Left colon (tissue), 2 donors: ENCODE measurements at regions not wholly inside any gene's neighbourhood (a gene's known extent, or its start where the extent isn't known, plus 50 kb on each side); places are given as distances from the start of the nearest gene placed in this dataset.
A peak's percentile ranks its signal among the peaks of the same experiment; 100 is the strongest.
"Not testable (repeated sequence)": the region's sequence is repeated elsewhere in the genome, so short reads cannot be mapped to it uniquely, and the experiment has no call there.

Experiments used
- ATAC-seq: fragments of 200-7000 bp; cut with Tn5 transposase; one replicate; pipeline ENCODE4 v1.9.1; 2020; ENCODE audit warnings: mild to moderate bottlenecking, moderate library complexity
- DNase-seq, 2 donors: peaks; one replicate each; pipeline ENCODE4 v3.0.0-alpha.2; 2020
- intact Hi-C, 2 donors: fragments of 100-400 bp; cut with DNase I in 1 of 2; cut with micrococcal nuclease in 1 of 2; formaldehyde crosslinking; loops; one replicate each; pipeline versions ENCODE4 v1.11.2 to v1.14.0; 2022; cut with DNase I, micrococcal nuclease
- donor health status: DM: no; HTN: no; CAD: no.
- donor health status: DM: yes; HTN: yes; CAD: no.

DNA sequence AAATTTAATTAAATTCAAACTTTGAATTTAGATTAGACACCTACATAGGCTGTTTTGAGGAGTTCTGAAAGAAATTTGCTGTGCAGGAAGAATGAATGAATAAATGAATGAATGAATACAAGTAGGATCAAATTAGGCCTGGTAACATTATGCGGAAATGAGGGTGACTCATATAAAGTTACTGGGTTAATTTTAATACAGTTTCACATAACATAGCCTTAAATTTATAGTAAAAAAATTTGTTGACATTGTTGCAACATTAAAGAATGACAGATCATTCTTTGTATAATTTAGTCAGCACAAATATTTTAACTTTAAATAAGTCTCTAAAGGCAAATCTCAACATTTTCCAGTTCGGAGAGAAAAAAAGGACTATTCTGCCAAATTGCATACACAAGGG is 1293.1 kb upstream of the SLC39A10 start:
- no peak for ATAC-seq
- intact Hi-C loops: no loop called here

DNA sequence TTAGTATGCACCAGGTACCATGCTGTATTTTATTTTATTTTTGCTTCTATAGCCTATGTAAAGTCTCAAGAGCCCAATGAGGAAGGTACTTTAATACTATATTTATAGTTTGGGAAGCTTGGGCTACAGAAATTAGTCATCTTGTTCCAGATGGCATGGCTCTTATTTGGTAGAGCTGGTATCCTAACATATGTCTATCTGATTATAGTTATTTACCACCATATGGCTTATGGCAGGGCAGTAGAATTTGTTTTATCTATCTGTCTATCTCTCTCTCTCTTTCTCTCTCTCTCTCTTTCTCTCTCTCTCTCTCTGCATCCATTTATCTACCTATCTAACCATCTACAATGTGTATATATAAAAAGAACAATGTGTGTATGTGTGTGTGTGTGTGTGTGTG is 1293.7 kb upstream of the SLC39A10 start:
- DNase-seq: no peak
- ATAC-seq: no peak
- intact Hi-C loops: no loop called here

More for the DNA sequence above, 1293.1 kb upstream of the SLC39A10 start:
- no peak for DNase-seq

DNA sequence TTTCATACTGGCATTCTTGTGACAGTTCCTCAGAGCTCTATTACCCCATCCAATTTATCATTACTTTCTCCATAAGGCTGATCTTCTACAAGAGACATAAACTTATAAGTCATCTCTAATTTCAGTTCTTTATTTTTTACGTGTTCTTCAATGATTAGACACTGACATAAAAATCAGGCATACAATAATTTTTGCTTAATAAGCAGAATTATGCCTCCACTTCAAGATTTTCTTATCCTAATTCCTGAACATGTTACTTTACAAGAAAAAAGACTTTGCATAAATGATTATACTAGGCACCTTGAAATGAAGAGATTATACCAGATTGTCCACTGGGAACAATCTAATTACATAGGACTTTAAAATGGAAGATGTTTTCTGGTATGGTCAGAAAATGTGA is 1304.5 kb upstream of the SLC39A10 start:
- ATAC-seq (no peak), DNase-seq (no peak)
- intact Hi-C loops: no loop called here

DNA sequence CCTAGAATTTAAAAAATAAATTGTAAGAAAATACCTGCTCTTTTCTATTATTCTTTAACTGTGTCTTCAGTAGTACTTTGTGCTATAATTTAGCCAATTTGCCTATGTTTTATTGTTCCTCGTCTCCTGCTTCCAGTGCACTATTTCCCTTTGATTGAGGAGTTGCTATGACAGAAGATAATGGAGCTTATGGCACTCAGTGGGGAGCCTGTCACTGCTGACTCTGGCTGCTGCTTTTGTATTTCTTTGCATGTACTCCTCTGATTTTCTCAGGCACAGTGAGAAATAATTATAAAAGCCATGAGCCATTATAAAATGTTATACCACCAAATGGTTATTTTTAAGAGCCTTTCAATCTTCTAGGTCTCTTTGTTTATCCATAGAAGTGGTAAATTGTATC is 1310.8 kb upstream of the SLC39A10 start:
- ATAC-seq: no peak
- intact Hi-C loops: no loop called here

DNA sequence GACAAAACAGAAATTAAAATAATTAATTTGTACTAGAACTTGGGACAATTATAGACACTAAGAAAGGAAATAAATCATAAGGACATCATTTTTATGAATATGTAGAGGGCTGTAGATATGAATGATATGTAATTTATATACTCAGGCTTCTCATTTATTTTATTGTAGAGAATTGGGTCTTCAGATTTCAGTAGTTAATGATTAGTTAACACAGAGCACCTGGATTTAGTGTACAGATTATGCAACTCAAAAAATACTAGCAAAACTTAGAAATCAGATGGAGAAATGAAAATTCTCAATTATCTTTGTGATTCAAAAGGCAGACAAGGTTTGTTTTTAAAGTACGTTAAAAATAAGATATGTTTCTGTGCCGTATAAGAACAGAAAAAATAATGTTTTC is 1311.7 kb upstream of the SLC39A10 start:
- DNase-seq (no peak), ATAC-seq (no peak)
- intact Hi-C loops: no loop called here

More for the DNA sequence above, 1310.8 kb upstream of the SLC39A10 start:
- no peak for DNase-seq

DNA sequence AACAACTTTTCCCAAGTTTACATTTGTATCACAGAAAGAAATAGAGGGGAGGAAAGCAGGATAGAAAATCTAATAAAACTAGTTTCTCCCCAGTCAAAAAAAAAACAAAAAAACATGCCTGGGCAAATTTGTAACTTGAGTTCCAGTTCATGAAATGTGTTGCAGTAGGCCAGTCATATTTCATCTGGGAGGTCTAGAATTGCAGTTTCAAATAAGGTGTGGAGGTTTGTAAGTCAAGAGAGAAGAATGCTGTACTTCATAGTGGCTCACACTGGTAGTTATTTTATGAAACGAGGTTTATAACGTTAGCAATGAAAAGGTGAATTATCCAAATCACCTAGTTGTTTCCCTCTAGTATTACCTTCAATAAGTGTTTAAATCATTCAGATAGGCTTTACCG is 1313.9 kb upstream of the SLC39A10 start:
- DNase-seq: no peak
- intact Hi-C loops: no loop called here

DNA sequence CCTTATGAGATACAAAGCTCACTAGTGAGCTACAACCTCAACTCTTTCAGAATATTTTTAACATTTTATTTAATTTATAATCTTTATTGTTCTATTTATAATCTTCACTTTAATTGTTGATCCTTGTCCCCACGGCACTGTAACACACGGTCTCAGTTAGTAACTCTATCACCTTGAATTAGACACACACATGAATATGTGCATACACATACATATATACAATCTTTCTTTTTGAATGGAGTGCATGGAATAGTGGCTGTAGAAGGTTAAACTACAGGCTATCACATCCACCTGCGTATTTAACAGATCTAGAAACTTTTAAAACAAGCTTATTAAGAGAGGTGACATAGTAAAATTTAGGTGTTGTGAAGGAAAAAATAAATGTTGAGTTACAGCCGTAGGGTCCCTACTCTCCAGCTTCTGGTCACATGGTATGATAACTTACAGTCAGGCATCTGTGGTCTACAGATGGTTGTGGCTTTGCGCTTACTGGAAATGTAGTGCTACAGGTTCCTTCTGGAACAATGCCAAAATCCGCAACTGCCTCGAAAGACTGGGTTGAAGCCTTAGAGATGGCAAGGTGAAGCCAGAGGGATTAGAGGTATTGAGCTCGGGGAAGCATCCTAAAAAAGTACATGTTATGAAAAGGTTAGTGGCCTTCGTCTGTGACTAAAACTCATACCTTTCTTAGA is 1324.1 kb upstream of the SLC39A10 start:
- no peak for DNase-seq
- intact Hi-C loops: no loop called here
- no peak for ATAC-seq

More for the DNA sequence above, 1313.9 kb upstream of the SLC39A10 start:
- no peak for ATAC-seq

DNA sequence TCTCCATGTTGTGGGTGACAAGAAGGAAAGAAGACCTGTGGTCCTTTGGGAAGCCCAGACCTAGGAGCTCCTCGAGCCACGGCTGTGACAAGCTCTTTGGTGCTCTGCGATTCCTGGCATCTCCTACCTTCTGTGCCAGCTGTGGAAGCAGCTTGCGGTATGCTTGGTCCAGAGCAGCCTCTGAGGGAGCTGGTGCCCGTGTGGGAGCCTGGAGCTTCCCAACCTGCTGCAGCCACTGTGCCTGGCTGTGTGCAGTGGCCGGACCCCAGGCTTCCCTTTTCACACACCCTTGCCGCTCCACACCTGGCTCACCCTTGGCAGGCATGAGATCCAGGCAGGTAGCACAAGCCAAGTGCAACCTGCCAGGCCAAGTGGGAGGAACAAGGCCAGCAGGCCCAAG is 1328.6 kb upstream of the SLC39A10 start:
- intact Hi-C loops: no loop called here
- DNase-seq (no peak), ATAC-seq (no peak)

DNA sequence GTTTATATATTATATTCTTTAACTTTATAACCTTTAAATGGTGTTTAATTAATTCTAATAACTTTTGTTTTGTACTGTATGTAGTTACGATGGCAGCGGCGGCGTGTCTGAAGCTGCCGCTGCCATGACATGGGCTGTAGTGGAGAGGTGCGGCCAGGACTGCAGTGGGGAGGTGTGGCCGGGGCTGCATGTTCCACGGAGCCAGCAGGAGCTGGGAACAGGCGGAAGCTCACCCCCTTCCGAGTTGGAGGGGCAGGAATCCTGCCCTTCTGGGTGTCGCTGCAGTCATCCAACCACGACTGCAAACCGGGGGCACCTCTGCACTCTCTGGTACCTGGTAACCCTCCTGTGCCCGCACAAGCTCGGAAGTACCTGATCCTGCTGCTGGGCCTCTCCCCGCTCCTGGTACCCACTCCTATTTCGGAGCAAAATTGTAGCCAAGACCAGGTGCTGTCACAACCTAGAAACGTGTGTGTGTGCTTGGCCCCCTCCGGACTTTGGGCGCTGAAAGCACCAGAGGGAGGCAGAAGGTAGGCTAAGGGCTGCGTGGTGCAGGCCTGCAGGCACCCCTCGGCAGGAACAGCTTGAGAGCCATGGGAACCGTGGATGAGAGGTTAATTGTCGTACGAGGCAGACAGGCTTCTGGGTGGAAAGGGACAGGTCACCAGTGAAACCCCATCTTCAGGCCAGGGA is 1329.7 kb upstream of the SLC39A10 start:
- no peak for DNase-seq
- no peak for ATAC-seq
- intact Hi-C loops: no loop called here

DNA sequence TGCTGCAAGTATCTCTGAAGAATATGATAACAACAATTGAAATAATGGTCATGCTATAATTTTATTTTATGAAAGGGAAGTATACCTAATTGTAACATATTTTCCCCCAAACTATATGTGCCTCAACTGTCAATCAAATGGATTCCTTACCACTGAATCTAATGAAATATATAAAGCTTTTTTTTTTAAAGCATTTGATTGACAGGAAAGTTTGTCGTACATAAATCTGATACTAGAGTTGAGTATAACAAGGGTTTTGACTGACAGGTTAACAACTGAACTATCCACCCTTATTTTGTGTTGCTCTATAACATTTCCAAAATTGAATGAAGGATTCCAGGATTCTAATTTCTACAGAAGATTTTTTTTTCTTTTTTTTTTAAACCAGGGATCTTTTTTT is 1333.3 kb upstream of the SLC39A10 start:
- DNase-seq: no peak
- intact Hi-C loops: no loop called here
- ATAC-seq: no peak

DNA sequence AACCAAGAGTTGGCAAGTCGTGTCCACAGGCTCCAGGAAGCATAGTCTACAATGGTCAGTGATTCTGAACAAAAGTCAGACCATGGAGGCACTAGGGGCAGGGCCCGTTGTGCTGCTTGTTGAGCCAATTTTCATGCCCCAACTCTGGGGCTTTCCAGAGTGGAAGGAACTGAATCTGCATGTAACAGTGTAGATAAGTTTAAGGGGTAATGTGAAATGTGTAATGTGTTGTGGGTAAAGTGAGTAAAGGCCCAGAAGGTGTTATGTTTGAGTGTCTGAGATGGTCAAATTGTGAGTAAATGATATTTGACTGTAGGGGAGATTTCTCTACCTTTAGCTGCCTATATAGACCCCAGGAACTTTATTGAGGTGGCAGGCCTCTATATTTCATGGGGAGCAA is 1336.5 kb upstream of the SLC39A10 start:
- no peak for DNase-seq
- ATAC-seq: no peak
- intact Hi-C loops: no loop called here

DNA sequence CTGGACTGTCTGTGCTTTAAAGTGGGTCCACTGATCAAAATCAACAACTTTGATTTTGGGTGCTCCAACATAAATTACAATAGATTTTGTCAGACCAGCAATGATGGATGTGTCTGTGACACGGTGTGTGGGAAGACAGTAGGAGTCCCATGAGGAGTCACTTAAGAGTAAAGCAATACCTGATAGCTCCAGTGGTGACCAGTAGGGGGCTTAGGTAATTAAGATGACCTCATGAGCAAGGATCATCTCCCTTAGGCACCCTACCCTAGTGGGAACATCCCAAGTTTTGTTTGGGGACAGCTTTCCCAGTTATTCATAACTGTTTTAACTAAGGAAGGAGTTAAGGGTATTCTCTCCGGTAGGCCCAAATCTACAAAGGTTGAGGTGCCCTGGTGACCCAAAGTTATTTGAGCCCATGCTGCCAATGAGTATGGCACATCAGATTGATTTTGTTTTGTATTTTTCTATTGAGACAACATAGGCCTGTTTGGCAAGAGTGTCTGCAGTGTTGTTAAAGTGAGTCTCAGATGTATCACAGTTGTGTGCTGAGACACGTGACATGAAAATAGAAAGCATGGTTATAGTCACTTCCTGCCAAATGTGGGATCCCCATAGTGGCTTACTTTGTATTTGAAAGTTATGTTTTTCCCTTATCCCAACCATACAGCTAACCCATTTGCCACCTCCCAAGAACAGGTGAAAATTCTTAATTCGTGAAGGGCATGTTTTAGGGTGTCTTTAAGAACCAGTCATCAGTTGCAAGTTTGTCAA is 1337.6 kb upstream of the SLC39A10 start:
- intact Hi-C loops: no loop called here
- no peak for ATAC-seq
- DNase-seq: no peak

DNA sequence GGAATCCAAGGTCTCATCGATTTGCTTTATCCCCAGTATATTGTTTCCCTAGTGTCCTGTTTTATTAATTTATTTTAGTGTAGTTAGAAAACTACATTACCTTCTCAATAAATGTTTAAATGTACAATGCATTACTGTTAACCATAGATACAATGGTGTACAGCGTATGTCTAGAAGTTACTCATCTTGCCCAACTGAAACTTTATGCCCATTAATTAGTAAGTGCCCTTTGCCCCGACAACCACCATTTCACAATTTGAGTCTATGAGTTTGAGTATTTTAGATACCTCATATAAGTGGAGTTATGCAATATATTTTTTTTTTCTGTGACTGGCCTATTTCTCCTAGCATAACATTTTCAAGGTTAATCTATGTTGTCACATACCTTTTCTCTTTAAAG is 1343.0 kb upstream of the SLC39A10 start:
- ATAC-seq (no peak), DNase-seq (no peak)
- intact Hi-C loops: no loop called here

DNA sequence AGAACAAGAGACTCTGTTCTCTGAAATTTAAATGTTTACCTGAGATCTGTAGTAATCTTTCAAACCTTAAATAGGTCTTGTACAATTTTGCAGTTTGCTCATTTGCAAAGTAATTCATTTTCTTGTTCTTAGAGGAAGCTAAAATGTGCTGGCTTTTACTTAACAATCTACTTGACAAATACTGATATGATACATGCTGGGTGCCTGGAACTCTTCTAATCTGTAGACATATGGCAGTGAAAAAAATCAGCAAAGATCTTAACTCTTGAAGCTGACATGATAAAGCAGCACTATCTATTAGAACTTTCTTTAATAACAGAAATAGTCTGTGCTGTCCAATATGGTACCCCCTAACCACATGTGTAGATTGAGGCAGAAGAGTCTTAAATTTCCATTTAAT is 1352.8 kb upstream of the SLC39A10 start:
- ATAC-seq: no peak
- intact Hi-C loops: no loop called here
- DNase-seq: no peak

DNA sequence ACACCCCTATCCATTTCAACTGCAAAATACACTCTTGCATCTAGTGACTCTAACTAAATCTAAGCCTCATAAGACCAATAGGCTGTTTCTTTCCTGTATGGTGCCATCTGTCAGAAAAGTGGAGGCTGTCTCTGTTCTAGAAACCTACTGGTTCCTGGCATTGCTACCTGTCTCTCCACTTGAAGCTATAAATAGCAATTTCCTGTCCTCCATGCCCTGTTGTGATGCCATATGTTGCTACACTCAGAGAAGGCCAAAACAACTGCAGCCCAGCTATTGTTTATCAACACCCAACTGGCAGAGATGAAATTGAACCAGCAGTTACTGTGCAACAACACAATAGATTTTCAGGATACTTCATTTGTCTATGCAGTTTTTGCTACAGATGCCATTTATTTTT is 1355.1 kb upstream of the SLC39A10 start:
- DNase-seq: no peak
- intact Hi-C loops: no loop called here
- no peak for ATAC-seq

DNA sequence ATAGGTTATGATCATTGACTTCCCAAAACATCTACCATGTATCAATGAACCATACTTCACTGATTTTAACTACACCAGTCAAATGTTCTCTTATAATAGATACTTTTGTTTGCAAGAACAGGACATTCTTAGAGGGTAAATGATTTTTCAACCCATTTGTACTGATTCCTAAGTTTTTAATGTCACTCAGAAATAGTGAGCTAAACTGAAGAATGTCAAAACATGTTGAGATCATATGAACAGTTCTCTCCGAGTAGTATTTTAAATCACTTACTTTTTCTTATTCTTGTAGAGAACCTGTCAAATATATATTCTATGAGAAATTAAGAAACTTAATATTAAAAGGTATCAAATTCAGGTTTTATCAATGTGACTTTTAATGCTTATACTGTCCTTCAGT is 1362.9 kb upstream of the SLC39A10 start:
- no peak for ATAC-seq

DNA sequence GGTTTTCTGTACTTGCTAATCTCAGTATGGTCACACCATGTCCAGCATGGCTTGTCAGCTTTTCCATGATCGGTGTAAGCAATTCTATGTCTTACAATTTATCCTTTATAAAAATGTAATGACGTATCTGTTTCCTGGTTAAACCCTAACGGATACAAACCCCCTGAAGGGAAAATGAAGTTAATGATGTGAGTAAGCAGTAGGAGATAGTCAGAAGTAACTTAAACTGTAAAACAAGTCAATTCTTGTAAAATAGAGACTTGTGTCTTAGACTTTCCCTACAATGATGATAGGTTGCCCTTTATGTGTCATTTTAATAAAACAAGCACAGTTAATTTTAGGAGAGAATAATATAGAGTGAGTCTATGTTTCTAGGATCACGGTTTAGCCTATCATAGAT is 1365.9 kb upstream of the SLC39A10 start:
- intact Hi-C loops: no loop called here
- DNase-seq (no peak), ATAC-seq (no peak)

More for the DNA sequence above, 1362.9 kb upstream of the SLC39A10 start:
- no peak for DNase-seq
- intact Hi-C loops: no loop called here

DNA sequence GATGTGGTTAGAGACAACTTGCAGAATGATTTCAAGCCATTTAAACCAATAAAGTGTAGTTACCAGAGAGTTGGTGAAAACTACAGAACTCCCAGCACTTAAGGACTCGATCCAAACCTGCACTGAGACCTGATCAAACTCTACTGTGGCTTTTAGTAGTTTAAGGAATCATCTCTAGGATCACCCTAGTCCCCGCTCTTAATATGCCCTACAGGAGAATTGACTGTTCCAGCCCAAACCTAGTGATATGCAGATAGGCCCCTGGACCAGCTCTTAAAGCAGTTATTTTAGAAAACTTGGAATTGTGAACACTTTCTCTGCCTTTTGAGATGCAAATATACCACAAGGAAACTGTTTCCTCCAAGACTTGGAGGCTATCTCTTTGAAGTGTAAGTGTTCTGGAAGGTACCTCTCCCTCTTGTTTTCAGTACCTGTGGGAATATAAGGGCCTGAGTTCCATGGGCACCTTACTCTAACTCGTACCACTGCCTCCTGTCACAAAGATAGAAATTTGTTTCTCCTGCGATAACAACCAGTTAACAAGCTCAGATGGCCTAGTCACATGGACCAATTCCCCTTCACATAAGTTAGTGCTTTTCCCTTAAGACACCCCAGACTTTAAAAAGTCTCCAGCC is 1367.2 kb upstream of the SLC39A10 start:
- ATAC-seq (no peak), DNase-seq (no peak)
- intact Hi-C loops: no loop called here

DNA sequence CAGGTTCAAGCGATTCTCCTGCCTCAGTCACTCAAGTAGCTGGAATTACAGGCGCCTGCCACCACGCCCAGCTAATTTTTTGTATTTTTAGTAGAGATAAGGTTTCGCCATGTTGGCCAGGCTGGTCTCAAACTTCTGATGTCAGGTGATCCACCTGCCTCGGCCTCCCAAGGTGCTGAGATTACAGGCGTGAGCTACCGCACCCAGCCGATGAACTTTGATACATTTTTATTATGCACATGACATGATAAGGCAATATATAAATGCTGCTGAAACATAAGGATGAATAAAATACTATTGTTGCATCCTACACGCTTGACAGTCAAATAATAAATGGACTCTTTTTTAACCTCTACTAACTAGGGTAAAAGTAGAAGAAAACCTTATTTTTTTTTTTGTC is 1380.4 kb upstream of the SLC39A10 start:
- ATAC-seq (peak; percentile 89), DNase-seq (peak in 1 of 2 donors; percentile 11)
- intact Hi-C loops: not testable (repeated sequence)
